H1 (cell line): ENCODE measurements at regions not wholly inside any gene's neighbourhood (a gene's known extent, or its start where the extent isn't known, plus 50 kb on each side); places are given as distances from the start of the nearest gene placed in this dataset.

Source experiments
- CTCF ChIA-PET: fragments of 300-600 bp; sonication (Branson Sonifier 250); formaldehyde crosslinking; loops from one replicate; lab custom pipeline; 2021; ENCODE audit not compliant: partially characterized antibody; lab: Charles Lee
- POLR2A ChIA-PET: fragments of 300-600 bp; sonication (Branson Sonifier 250); formaldehyde crosslinking; loops from one replicate; lab custom pipeline; 2021; ENCODE audit warnings: inconsistent platforms; ENCODE audit not compliant: partially characterized antibody; lab: Charles Lee
- DNase-seq, 2 experiments: peaks; one replicate each; pipeline versions ENCODE4 v3.0.0 to v3.0.0-alpha.2; 2010 to 2022; ENCODE audit warnings: low spot score in 2 of 2, low read depth in 1 of 2, mixed read lengths in 1 of 2
- FAIRE-seq: peaks from 2 replicates; lab custom pipeline; 2011; peaks lifted over from hg19 to GRCh38; lab: Jason Lieb, UNC
- H2AFZ ChIP-seq: 2 replicates; pipeline ENCODE4 v1.8.1; 2012; ENCODE audit warnings: low read length, inconsistent platforms
- H2AK5ac ChIP-seq: 2 replicates; pipeline ENCODE4 v1.6.1; 2013; ENCODE audit warnings: low read depth, low read length
- H2BK120ac ChIP-seq: replicated peaks from 2 replicates; pipeline ENCODE3; 2013; ENCODE audit warnings: low read depth, low read length, inconsistent platforms
- H2BK12ac ChIP-seq: 2 replicates; pipeline ENCODE4 v1.6.1; 2013; ENCODE audit warnings: low read depth, low read length
- H2BK15ac ChIP-seq: 2 replicates; pipeline ENCODE4 v1.6.1; 2013; ENCODE audit warnings: low read length
- H2BK20ac ChIP-seq: 2 replicates; pipeline ENCODE4 v1.6.1; 2013; ENCODE audit warnings: low read length
- H2BK5ac ChIP-seq: 2 replicates; pipeline ENCODE4 v1.6.1; 2013; ENCODE audit warnings: low read depth, low read length
- H3K14ac ChIP-seq: 2 replicates; pipeline ENCODE4 v1.6.1; 2013; ENCODE audit warnings: inconsistent platforms; ENCODE audit not compliant: insufficient read length
- H3K18ac ChIP-seq: 2 replicates; pipeline ENCODE4 v1.6.1; 2013; ENCODE audit warnings: low read length; ENCODE audit errors: extremely low read depth
- H3K23ac ChIP-seq: 2 replicates; pipeline ENCODE4 v1.6.1; 2013; ENCODE audit warnings: inconsistent platforms; ENCODE audit not compliant: insufficient read length
- H3K23me2 ChIP-seq: 2 replicates; pipeline ENCODE4 v1.6.1; 2013; ENCODE audit warnings: low read depth, low read length
- H3K27ac ChIP-seq: 2 replicates; pipeline ENCODE4 v1.6.1; 2011; ENCODE audit warnings: low read depth, low read length, inconsistent platforms
- H3K27me3 ChIP-seq, 4 experiments: replicated peaks in 1 of 4; 1 replicate in 1 of 4; 2 replicates in 3 of 4; pipeline versions ENCODE4 v1.6.1 to v1.8.1; 2011 to 2013; ENCODE audit warnings: low read length in 3 of 4, mild to moderate bottlenecking in 3 of 4, inconsistent platforms in 2 of 4, mixed read lengths in 2 of 4, moderate library complexity in 1 of 4; ENCODE audit not compliant: control insufficient read depth in 3 of 4, insufficient read depth in 3 of 4; ENCODE audit errors: extremely low read depth in 1 of 4
- H3K36me3 ChIP-seq, 4 experiments: 2 replicates each; pipeline versions ENCODE4 v1.6.1 to v1.8.1; 2011 to 2013; ENCODE audit warnings: mild to moderate bottlenecking in 4 of 4, low read length in 3 of 4, moderate library complexity in 2 of 4, control low read depth in 1 of 4, inconsistent platforms in 1 of 4; ENCODE audit not compliant: insufficient read depth in 4 of 4, control insufficient read depth in 2 of 4
- H3K4ac ChIP-seq: replicated peaks from 2 replicates; pipeline ENCODE3; 2013; ENCODE audit warnings: low read length, low read depth, mixed read lengths, inconsistent platforms; ENCODE audit not compliant: insufficient read length
- H3K4me1 ChIP-seq, 4 experiments: replicated peaks in 1 of 4; 1 replicate in 1 of 4; 2 replicates in 3 of 4; pipeline versions ENCODE4 v1.6.1 to v1.8.1; 2011 to 2013; ENCODE audit warnings: low read length in 3 of 4, inconsistent platforms in 2 of 4, mixed read lengths in 1 of 4; ENCODE audit not compliant: insufficient read depth in 4 of 4, control insufficient read depth in 3 of 4
- H3K4me2 ChIP-seq, 2 experiments: 2 replicates each; pipeline versions ENCODE4 v1.6.1 to v1.8.1; 2011 to 2013; ENCODE audit warnings: low read depth in 2 of 2, low read length in 2 of 2, control low read depth in 1 of 2, inconsistent platforms in 1 of 2, mild to moderate bottlenecking in 1 of 2; ENCODE audit not compliant: insufficient read depth in 1 of 2
- H3K4me3 ChIP-seq, 4 experiments: fragments of 200-600, 300-600 bp in 1 of 4; sonication (generic), shearing (Covaris generic), sonication (Bioruptor Twin) in 1 of 4; 2 replicates each; pipeline versions ENCODE4 v1.5.1 to v1.8.1; 2011 to 2016; ENCODE audit warnings: low read length in 4 of 4, low read depth in 3 of 4, control low read depth in 2 of 4, inconsistent platforms in 2 of 4, mild to moderate bottlenecking in 2 of 4, mixed read lengths in 1 of 4, moderate library complexity in 1 of 4; ENCODE audit not compliant: insufficient read depth in 2 of 4; ENCODE audit errors: extremely low read depth in 1 of 4
- H3K56ac ChIP-seq: replicated peaks from 2 replicates; pipeline ENCODE3; 2013; ENCODE audit warnings: low read depth, mild to moderate bottlenecking, mixed read lengths, low read length, inconsistent platforms; ENCODE audit not compliant: insufficient read length
- H3K79me1 ChIP-seq: 2 replicates; pipeline ENCODE4 v1.6.1; 2013; ENCODE audit warnings: low read depth, low read length, control low read depth
- H3K79me2 ChIP-seq, 2 experiments: 2 replicates each; pipeline versions ENCODE4 v1.6.1 to v1.8.1; 2012 to 2013; ENCODE audit warnings: low read length in 2 of 2, mild to moderate bottlenecking in 2 of 2, inconsistent platforms in 1 of 2; ENCODE audit not compliant: insufficient read depth in 2 of 2, control insufficient read depth in 1 of 2
- H3K9ac ChIP-seq, 4 experiments: replicated peaks in 1 of 4; 1 replicate in 1 of 4; 2 replicates in 3 of 4; pipeline versions ENCODE4 v1.6.1 to v1.8.1; 2011 to 2013; ENCODE audit warnings: low read depth in 3 of 4, low read length in 3 of 4, control low read depth in 2 of 4, mild to moderate bottlenecking in 2 of 4, moderate library complexity in 2 of 4, inconsistent platforms in 1 of 4; ENCODE audit errors: extremely low read depth in 1 of 4
- H3K9me3 ChIP-seq, 2 experiments: 2 replicates each; pipeline versions ENCODE4 v1.6.1 to v1.8.1; 2012 to 2013; ENCODE audit warnings: mild to moderate bottlenecking in 2 of 2, moderate library complexity in 2 of 2, control low read depth in 1 of 2, inconsistent platforms in 1 of 2, low read depth in 1 of 2, low read length in 1 of 2, mixed read lengths in 1 of 2; ENCODE audit not compliant: insufficient read depth in 2 of 2
- H4K20me1 ChIP-seq, 2 experiments: replicated peaks in 1 of 2; 2 replicates each; pipeline versions ENCODE3 to v1.8.1; 2011 to 2013; ENCODE audit warnings: inconsistent platforms in 2 of 2, low read length in 2 of 2, mild to moderate bottlenecking in 1 of 2; ENCODE audit not compliant: insufficient read depth in 2 of 2, control insufficient read depth in 1 of 2
- H4K5ac ChIP-seq: 2 replicates; pipeline ENCODE4 v1.6.1; 2013; ENCODE audit warnings: low read length, low read depth, mixed read lengths, inconsistent platforms; ENCODE audit not compliant: insufficient read length
- H4K8ac ChIP-seq: 2 replicates; pipeline ENCODE4 v1.8.0; 2013; ENCODE audit warnings: mild to moderate bottlenecking, moderate library complexity, low read length, inconsistent platforms; ENCODE audit not compliant: insufficient read depth; ENCODE audit errors: extremely low read depth
- H4K91ac ChIP-seq: replicated peaks from 2 replicates; pipeline ENCODE3; 2013; ENCODE audit warnings: low read length, mixed read lengths, inconsistent platforms; ENCODE audit not compliant: insufficient read length
- BCL11A ChIP-seq, 2 experiments: IDR thresholded peaks; one replicate each; pipeline ENCODE4 v1.6.1; 2011; ENCODE audit warnings: low read depth in 2 of 2, low read length in 2 of 2, mild to moderate bottlenecking in 2 of 2
- CBX5 ChIP-seq: fragments of 300-800, 300-1000 bp; sonication (generic); IDR thresholded peaks from 2 replicates; pipeline ENCODE4 v1.7.1; 2016; ENCODE audit warnings: antibody characterized with exemption, low read length, low read depth
- FOSL1 ChIP-seq: IDR thresholded peaks from 2 replicates; pipeline ENCODE4 v1.6.1; 2011; ENCODE audit warnings: mild to moderate bottlenecking, low read depth, low read length, moderate library complexity; ENCODE audit not compliant: insufficient read depth
- HDAC2 ChIP-seq, 2 experiments: fragments of 300-600 bp in 1 of 2; sonication (generic) in 1 of 2; IDR thresholded peaks; 2 replicates each; pipeline ENCODE4 v1.6.1; 2011 to 2012; ENCODE audit warnings: low read depth in 2 of 2, low read length in 2 of 2, mild to moderate bottlenecking in 2 of 2, moderate library complexity in 2 of 2, borderline replicate concordance in 1 of 2, inconsistent platforms in 1 of 2
- JUND ChIP-seq: IDR thresholded peaks from 2 replicates; pipeline ENCODE4 v1.6.1; 2011; ENCODE audit warnings: mild to moderate bottlenecking, improper control_type of control experiment, low read length
- KDM1A ChIP-seq: fragments of 200-600, 300-600 bp; sonication (generic); IDR thresholded peaks from 2 replicates; pipeline ENCODE4 v1.7.1; 2016; ENCODE audit warnings: mild to moderate bottlenecking, low read length, borderline replicate concordance
- KDM5A ChIP-seq: fragments of 200-600 bp; IDR thresholded peaks from 2 replicates; pipeline ENCODE4 v1.7.1; 2012; ENCODE audit warnings: mild to moderate bottlenecking, low read length, inconsistent platforms, mixed read lengths
- NANOG ChIP-seq: IDR thresholded peaks from 2 replicates; pipeline ENCODE4 v1.6.1; 2011; ENCODE audit warnings: low read length, low read depth, mild to moderate bottlenecking, inconsistent platforms; ENCODE audit not compliant: insufficient read depth, poor library complexity, severe bottlenecking
- SIRT6 ChIP-seq: IDR thresholded peaks from one replicate; pipeline ENCODE4 v1.7.1; 2012; ENCODE audit warnings: low read length, inconsistent platforms
- SIX5 ChIP-seq: IDR thresholded peaks from 2 replicates; pipeline ENCODE4 v1.6.1; 2011; ENCODE audit warnings: mild to moderate bottlenecking, low read depth, low read length
- TEAD4 ChIP-seq: IDR thresholded peaks from 2 replicates; pipeline ENCODE4 v1.6.1; 2012; ENCODE audit warnings: low read depth, low read length, inconsistent platforms, mixed read lengths
- YY1 ChIP-seq: IDR thresholded peaks from 2 replicates; pipeline ENCODE4 v1.6.1; 2011; ENCODE audit warnings: low read depth, mild to moderate bottlenecking, low read length
- WGBS, 2 experiments: shearing (Covaris generic) in 1 of 2; methylation state at CpG; one replicate each; pipeline versions ENCODE4 v1.1.6 to v1.1.7; 2013 to 2015; ENCODE audit warnings: low lambda C conversion rate in 2 of 2, mixed read lengths in 2 of 2, inconsistent platforms in 1 of 2, low coverage in 1 of 2, missing lambda C conversion rate in 1 of 2; ENCODE audit not compliant: insufficient replicate concordance in 2 of 2, insufficient coverage in 1 of 2, insufficient read length in 1 of 2; ENCODE audit errors: extremely low coverage in 1 of 2, missing lambda C conversion rate in 1 of 2; 5-methylcytosine and 5-hydroxymethylcytosine counted together
- TF ChIP-seq, protein P1 (sequence below), 3 experiments: IDR thresholded peaks; 1 replicate in 2 of 3; 2 replicates in 1 of 3; pipeline versions ENCODE4 v1.5.1 to v1.6.1; 2011; ENCODE audit warnings: low read length in 3 of 3, mild to moderate bottlenecking in 3 of 3, inconsistent platforms in 2 of 3, low read depth in 1 of 3, moderate library complexity in 1 of 3; ENCODE audit not compliant: insufficient read depth in 1 of 3; ENCODE audit errors: control extremely low read depth in 1 of 3

DNA sequence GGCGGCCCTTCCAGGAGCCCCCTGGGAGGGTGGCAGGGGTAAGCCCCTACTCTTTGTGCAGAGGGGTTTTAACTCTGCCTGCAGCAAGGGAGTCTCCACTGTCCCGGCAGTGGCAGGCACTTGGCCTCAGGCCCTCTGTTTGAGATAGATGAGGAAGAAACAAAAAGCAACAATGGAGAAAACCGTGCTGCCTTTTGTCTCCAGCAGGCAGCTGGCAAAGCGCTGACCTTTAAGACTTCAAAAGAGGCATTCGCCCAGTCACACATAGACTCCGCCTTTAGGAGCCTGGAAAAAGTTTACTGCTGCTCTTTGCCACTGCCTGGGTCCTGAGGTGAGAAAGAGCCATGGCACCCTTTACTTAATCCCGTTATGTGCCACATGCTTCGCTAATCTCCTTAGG is 158.2 kb upstream of the NTF3 start:
- no peak for FAIRE-seq
- H2BK12ac ChIP-seq = no peak overlapping the region
- H2AK5ac ChIP-seq = no peak overlapping the region
- H3K18ac ChIP-seq = no peak overlapping the region
- CTCF ChIA-PET = no interaction called here
- H2BK5ac ChIP-seq = no peak overlapping the region
- no peaks in the 10 kb centered on the region for H3K9me3 ChIP-seq
- no peaks in the 10 kb centered on the region for H3K79me1 ChIP-seq
- no peak overlapping the region for H3K23ac ChIP-seq
- DNase-seq = no peak
- H3K14ac ChIP-seq = no peak overlapping the region
- H2AFZ ChIP-seq = no peak overlapping the region
- no peak overlapping the region; a peak in 1 of 4 replicates for H3K4me2 ChIP-seq
- no peak overlapping the region for H3K9ac ChIP-seq
- H2BK120ac ChIP-seq = no peak overlapping the region
- whole genome bisulfite sequencing, 2 experiments = 93% methylated on average over 8 of the region's 8 CpGs; no CpG with 5 or more reads in 1 of the 2 experiments
- POLR2A ChIA-PET = no interaction called here
- H3K27ac ChIP-seq = no peak overlapping the region
- no peak overlapping the region for H2BK20ac ChIP-seq
- no peak overlapping the region for H4K5ac ChIP-seq
- no peaks in the 10 kb centered on the region for H3K4me1 ChIP-seq
- no peak overlapping the region for H3K4ac ChIP-seq
- no peak overlapping the region for H2BK15ac ChIP-seq
- no peak overlapping the region for H4K91ac ChIP-seq
- no peaks in the 10 kb centered on the region for H3K79me2 ChIP-seq
- H4K20me1 ChIP-seq = no peaks in the 10 kb centered on the region
- no peak overlapping the region for H4K8ac ChIP-seq
- no peaks in the 10 kb centered on the region for H3K27me3 ChIP-seq
- no peak overlapping the region for H3K4me3 ChIP-seq
- H3K56ac ChIP-seq = no peak overlapping the region
- no peaks in the 10 kb centered on the region for H3K23me2 ChIP-seq
- H3K36me3 ChIP-seq = peaks cover 0 to 3% (median 0%) of the 10 kb centered on the region in 4 experiments; a peak in 1 of 8 replicates
- TF ChIP-seq FOSL1 = no peak
- no peak for TF ChIP-seq SIX5
- no peak for TF ChIP-seq KDM5A
- no peak for TF ChIP-seq BCL11A (IDR thresholded peaks at IDR 0.05; ENCODE audit: low read depth in 2 of 2, low read length in 2 of 2)
- no peak for TF ChIP-seq KDM1A
- no peak for TF ChIP-seq JUND
- no peak for TF ChIP-seq SIRT6
- no peak for TF ChIP-seq CBX5
- no peak for TF ChIP-seq YY1
- TF ChIP-seq TEAD4 = no peak
- TF ChIP-seq, protein P1, sequence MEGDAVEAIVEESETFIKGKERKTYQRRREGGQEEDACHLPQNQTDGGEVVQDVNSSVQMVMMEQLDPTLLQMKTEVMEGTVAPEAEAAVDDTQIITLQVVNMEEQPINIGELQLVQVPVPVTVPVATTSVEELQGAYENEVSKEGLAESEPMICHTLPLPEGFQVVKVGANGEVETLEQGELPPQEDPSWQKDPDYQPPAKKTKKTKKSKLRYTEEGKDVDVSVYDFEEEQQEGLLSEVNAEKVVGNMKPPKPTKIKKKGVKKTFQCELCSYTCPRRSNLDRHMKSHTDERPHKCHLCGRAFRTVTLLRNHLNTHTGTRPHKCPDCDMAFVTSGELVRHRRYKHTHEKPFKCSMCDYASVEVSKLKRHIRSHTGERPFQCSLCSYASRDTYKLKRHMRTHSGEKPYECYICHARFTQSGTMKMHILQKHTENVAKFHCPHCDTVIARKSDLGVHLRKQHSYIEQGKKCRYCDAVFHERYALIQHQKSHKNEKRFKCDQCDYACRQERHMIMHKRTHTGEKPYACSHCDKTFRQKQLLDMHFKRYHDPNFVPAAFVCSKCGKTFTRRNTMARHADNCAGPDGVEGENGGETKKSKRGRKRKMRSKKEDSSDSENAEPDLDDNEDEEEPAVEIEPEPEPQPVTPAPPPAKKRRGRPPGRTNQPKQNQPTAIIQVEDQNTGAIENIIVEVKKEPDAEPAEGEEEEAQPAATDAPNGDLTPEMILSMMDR (IDR thresholded peaks at IDR 0.05; ENCODE audit: control extremely low read depth in 1 of 3, insufficient read depth in 1 of 3, low read depth in 1 of 3, low read length in 3 of 3) = no peak
- no peak for TF ChIP-seq HDAC2 (IDR thresholded peaks at IDR 0.05; ENCODE audit: borderline replicate concordance in 1 of 2, low read depth in 2 of 2, low read length in 2 of 2)
- TF ChIP-seq NANOG = no peak
